GM12878 (cell line): ENCODE measurements at regions not wholly inside any gene's neighbourhood (a gene's known extent, or its start where the extent isn't known, plus 50 kb on each side); places are given as distances from the start of the nearest gene placed in this dataset.

ENCODE experiments used
- EP300 ChIP-seq, 2 experiments: fragments of 150-350 bp in 1 of 2; IDR thresholded peaks; 2 replicates each; pipeline ENCODE4 v1.6.1; 2011 to 2012; ENCODE audit warnings: low read depth in 2 of 2, low read length in 2 of 2, borderline replicate concordance in 1 of 2, improper control_type of control experiment in 1 of 2, inconsistent platforms in 1 of 2; ENCODE audit not compliant: control insufficient read depth in 1 of 2
- KLF5 ChIP-seq: fragments of 450-650 bp; IDR thresholded peaks from 2 replicates; pipeline ENCODE4 v1.6.1; 2014; ENCODE audit warnings: mild to moderate bottlenecking; ENCODE audit not compliant: partially characterized antibody
- MEF2A ChIP-seq: IDR thresholded peaks from 2 replicates; pipeline ENCODE4 v1.6.1; 2011; ENCODE audit warnings: low read depth, mild to moderate bottlenecking, low read length, moderate library complexity; ENCODE audit not compliant: insufficient read depth
- NFXL1 ChIP-seq: fragments of 450-650 bp; IDR thresholded peaks from 2 replicates; pipeline ENCODE4 v1.6.1; 2017; ENCODE audit warnings: antibody characterized with exemption, mild to moderate bottlenecking, borderline replicate concordance
- NFYA ChIP-seq: IDR thresholded peaks from 2 replicates; pipeline ENCODE4 v1.6.1; 2011; ENCODE audit warnings: low read depth, mild to moderate bottlenecking, low read length, improper control_type of control experiment, borderline replicate concordance
- PML ChIP-seq: IDR thresholded peaks from 2 replicates; pipeline ENCODE4 v1.6.1; 2012; ENCODE audit warnings: low read length, inconsistent platforms
- SREBF1 ChIP-seq: IDR thresholded peaks from 2 replicates; pipeline ENCODE4 v1.6.1; 2012; ENCODE audit warnings: mild to moderate bottlenecking, low read length
- SREBF2 ChIP-seq: IDR thresholded peaks from 2 replicates; pipeline ENCODE4 v1.6.1; 2012; ENCODE audit warnings: mild to moderate bottlenecking, low read length
- SRF ChIP-seq, 2 experiments: IDR thresholded peaks; 2 replicates each; pipeline ENCODE4 v1.6.1; 2011; ENCODE audit warnings: low read depth in 2 of 2, low read length in 2 of 2, mild to moderate bottlenecking in 1 of 2, moderate library complexity in 1 of 2
- TCF12 ChIP-seq: IDR thresholded peaks from 2 replicates; pipeline ENCODE4 v1.6.1; 2011; ENCODE audit warnings: low read depth, mild to moderate bottlenecking, low read length
- TF ChIP-seq, protein P1 (sequence below): fragments of 450-650 bp; formaldehyde crosslinking; IDR thresholded peaks from 2 replicates; pipeline ENCODE4 v1.4.0; 2020; ENCODE audit warnings: mild to moderate bottlenecking, moderate library complexity
- TF ChIP-seq, protein P2 (sequence below): fragments of 450-650 bp; IDR thresholded peaks from 2 replicates; pipeline ENCODE4 v1.6.1; 2017; ENCODE audit warnings: borderline replicate concordance
- TF ChIP-seq, protein P3 (sequence below): fragments of 150-350 bp; IDR thresholded peaks from 2 replicates; pipeline ENCODE4 v1.6.1; 2016; ENCODE audit warnings: low read depth, low read length
- TF ChIP-seq, protein P4 (sequence below): fragments of 450-650 bp; IDR thresholded peaks from 2 replicates; pipeline ENCODE4 v1.6.1; 2017; ENCODE audit warnings: mild to moderate bottlenecking, low read depth, inconsistent platforms; ENCODE audit not compliant: poor library complexity, severe bottlenecking

DNA sequence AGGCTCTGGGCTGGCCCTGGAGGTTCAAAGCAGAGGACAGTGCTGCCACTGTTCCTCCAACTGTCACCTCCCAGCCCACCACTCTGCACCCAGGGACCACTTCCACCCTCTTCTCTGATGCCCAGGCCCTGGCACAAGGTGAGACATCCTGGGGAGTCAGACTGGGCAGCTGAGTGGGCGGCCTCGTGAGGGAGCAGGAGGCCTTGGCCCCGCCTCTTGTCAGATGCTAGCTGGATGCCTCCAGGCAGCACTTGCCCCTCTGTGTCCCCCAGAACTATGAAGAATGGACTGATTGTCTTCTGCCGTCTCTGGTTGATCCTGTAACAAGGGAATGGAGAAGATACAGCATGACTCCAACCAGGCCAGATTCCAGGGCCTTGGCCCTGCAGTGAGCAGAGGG lies 191.0 kb upstream of the LINGO1 start (continued):
- TF ChIP-seq, protein P1, sequence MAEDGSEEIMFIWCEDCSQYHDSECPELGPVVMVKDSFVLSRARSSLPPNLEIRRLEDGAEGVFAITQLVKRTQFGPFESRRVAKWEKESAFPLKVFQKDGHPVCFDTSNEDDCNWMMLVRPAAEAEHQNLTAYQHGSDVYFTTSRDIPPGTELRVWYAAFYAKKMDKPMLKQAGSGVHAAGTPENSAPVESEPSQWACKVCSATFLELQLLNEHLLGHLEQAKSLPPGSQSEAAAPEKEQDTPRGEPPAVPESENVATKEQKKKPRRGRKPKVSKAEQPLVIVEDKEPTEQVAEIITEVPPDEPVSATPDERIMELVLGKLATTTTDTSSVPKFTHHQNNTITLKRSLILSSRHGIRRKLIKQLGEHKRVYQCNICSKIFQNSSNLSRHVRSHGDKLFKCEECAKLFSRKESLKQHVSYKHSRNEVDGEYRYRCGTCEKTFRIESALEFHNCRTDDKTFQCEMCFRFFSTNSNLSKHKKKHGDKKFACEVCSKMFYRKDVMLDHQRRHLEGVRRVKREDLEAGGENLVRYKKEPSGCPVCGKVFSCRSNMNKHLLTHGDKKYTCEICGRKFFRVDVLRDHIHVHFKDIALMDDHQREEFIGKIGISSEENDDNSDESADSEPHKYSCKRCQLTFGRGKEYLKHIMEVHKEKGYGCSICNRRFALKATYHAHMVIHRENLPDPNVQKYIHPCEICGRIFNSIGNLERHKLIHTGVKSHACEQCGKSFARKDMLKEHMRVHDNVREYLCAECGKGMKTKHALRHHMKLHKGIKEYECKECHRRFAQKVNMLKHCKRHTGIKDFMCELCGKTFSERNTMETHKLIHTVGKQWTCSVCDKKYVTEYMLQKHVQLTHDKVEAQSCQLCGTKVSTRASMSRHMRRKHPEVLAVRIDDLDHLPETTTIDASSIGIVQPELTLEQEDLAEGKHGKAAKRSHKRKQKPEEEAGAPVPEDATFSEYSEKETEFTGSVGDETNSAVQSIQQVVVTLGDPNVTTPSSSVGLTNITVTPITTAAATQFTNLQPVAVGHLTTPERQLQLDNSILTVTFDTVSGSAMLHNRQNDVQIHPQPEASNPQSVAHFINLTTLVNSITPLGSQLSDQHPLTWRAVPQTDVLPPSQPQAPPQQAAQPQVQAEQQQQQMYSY: no peak
- TF ChIP-seq MEF2A: no peak
- TF ChIP-seq PML: no peak
- TF ChIP-seq EP300 (IDR thresholded peaks at IDR 0.05; ENCODE audit: borderline replicate concordance in 1 of 2, control insufficient read depth in 1 of 2, low read depth in 2 of 2, low read length in 2 of 2): no peak
- no peak for TF ChIP-seq TCF12
- no peak for TF ChIP-seq SREBF2
- no peak for TF ChIP-seq NFXL1
- TF ChIP-seq, protein P2, sequence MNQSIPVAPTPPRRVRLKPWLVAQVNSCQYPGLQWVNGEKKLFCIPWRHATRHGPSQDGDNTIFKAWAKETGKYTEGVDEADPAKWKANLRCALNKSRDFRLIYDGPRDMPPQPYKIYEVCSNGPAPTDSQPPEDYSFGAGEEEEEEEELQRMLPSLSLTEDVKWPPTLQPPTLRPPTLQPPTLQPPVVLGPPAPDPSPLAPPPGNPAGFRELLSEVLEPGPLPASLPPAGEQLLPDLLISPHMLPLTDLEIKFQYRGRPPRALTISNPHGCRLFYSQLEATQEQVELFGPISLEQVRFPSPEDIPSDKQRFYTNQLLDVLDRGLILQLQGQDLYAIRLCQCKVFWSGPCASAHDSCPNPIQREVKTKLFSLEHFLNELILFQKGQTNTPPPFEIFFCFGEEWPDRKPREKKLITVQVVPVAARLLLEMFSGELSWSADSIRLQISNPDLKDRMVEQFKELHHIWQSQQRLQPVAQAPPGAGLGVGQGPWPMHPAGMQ: no peak
- no peak for TF ChIP-seq SRF (IDR thresholded peaks at IDR 0.05; ENCODE audit: low read depth in 2 of 2, low read length in 2 of 2)
- no peak for TF ChIP-seq NFYA
- TF ChIP-seq, protein P3, sequence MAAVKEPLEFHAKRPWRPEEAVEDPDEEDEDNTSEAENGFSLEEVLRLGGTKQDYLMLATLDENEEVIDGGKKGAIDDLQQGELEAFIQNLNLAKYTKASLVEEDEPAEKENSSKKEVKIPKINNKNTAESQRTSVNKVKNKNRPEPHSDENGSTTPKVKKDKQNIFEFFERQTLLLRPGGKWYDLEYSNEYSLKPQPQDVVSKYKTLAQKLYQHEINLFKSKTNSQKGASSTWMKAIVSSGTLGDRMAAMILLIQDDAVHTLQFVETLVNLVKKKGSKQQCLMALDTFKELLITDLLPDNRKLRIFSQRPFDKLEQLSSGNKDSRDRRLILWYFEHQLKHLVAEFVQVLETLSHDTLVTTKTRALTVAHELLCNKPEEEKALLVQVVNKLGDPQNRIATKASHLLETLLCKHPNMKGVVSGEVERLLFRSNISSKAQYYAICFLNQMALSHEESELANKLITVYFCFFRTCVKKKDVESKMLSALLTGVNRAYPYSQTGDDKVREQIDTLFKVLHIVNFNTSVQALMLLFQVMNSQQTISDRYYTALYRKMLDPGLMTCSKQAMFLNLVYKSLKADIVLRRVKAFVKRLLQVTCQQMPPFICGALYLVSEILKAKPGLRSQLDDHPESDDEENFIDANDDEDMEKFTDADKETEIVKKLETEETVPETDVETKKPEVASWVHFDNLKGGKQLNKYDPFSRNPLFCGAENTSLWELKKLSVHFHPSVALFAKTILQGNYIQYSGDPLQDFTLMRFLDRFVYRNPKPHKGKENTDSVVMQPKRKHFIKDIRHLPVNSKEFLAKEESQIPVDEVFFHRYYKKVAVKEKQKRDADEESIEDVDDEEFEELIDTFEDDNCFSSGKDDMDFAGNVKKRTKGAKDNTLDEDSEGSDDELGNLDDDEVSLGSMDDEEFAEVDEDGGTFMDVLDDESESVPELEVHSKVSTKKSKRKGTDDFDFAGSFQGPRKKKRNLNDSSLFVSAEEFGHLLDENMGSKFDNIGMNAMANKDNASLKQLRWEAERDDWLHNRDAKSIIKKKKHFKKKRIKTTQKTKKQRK: no peak
- TF ChIP-seq KLF5: no peak
- TF ChIP-seq, protein P4, sequence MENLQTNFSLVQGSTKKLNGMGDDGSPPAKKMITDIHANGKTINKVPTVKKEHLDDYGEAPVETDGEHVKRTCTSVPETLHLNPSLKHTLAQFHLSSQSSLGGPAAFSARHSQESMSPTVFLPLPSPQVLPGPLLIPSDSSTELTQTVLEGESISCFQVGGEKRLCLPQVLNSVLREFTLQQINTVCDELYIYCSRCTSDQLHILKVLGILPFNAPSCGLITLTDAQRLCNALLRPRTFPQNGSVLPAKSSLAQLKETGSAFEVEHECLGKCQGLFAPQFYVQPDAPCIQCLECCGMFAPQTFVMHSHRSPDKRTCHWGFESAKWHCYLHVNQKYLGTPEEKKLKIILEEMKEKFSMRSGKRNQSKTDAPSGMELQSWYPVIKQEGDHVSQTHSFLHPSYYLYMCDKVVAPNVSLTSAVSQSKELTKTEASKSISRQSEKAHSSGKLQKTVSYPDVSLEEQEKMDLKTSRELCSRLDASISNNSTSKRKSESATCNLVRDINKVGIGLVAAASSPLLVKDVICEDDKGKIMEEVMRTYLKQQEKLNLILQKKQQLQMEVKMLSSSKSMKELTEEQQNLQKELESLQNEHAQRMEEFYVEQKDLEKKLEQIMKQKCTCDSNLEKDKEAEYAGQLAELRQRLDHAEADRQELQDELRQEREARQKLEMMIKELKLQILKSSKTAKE: no peak
- TF ChIP-seq SREBF1: no peak
